H9 (cell line): ENCODE measurements at regions not wholly inside any gene's neighbourhood (a gene's known extent, or its start where the extent isn't known, plus 50 kb on each side); places are given as distances from the start of the nearest gene placed in this dataset.
A peak's percentile ranks its signal among the peaks of the same experiment; 100 is the strongest.

ENCODE experiments used
- DNase-seq: peaks from one replicate; pipeline ENCODE4 v3.0.0-alpha.2; 2017
- H2AFZ ChIP-seq: one replicate; pipeline ENCODE4 v1.6.1; 2013; ENCODE audit warnings: mild to moderate bottlenecking, low read length, control low read depth, moderate library complexity
- H2AK5ac ChIP-seq: 2 replicates; pipeline ENCODE4 v1.6.1; 2013; ENCODE audit warnings: low read length, control low read depth, mixed read lengths; ENCODE audit not compliant: insufficient read length
- H2BK120ac ChIP-seq: one replicate; pipeline ENCODE4 v1.6.1; 2013; ENCODE audit warnings: low read depth, mild to moderate bottlenecking, low read length, control low read depth, inconsistent platforms; ENCODE audit not compliant: poor library complexity, severe bottlenecking
- H2BK12ac ChIP-seq: 2 replicates; pipeline ENCODE4 v1.6.1; 2013; ENCODE audit warnings: low read length, control low read depth, mixed read lengths, low read depth; ENCODE audit not compliant: insufficient read length
- H2BK15ac ChIP-seq: 2 replicates; pipeline ENCODE4 v1.6.1; 2013; ENCODE audit warnings: low read depth, low read length, control low read depth
- H2BK20ac ChIP-seq: one replicate; pipeline ENCODE4 v1.6.1; 2013; ENCODE audit warnings: low read depth, mild to moderate bottlenecking, low read length, control low read depth, inconsistent platforms; ENCODE audit not compliant: poor library complexity, severe bottlenecking
- H2BK5ac ChIP-seq: 2 replicates; pipeline ENCODE4 v1.6.1; 2013; ENCODE audit warnings: low read length, control low read depth, mixed read lengths; ENCODE audit not compliant: insufficient read length
- H3K14ac ChIP-seq: 2 replicates; pipeline ENCODE4 v1.6.1; 2013; ENCODE audit warnings: low read length, control low read depth; ENCODE audit not compliant: insufficient read depth
- H3K18ac ChIP-seq: 2 replicates; pipeline ENCODE4 v1.6.1; 2013; ENCODE audit warnings: low read depth, mild to moderate bottlenecking, mixed read lengths, low read length, control low read depth; ENCODE audit not compliant: insufficient read length
- H3K23ac ChIP-seq: 2 replicates; pipeline ENCODE4 v1.6.1; 2013; ENCODE audit warnings: low read length, control low read depth, mixed read lengths, low read depth; ENCODE audit not compliant: insufficient read length
- H3K23me2 ChIP-seq: 2 replicates; pipeline ENCODE4 v1.6.1; 2013; ENCODE audit warnings: low read depth, mild to moderate bottlenecking, mixed read lengths, low read length, control low read depth; ENCODE audit not compliant: insufficient read length, poor library complexity, severe bottlenecking
- H3K27ac ChIP-seq: 2 replicates; pipeline ENCODE4 v1.5.1; 2013; ENCODE audit warnings: low read length, control low read depth, mixed read lengths, low read depth; ENCODE audit not compliant: insufficient read length
- H3K27me3 ChIP-seq: 2 replicates; pipeline ENCODE4 v1.6.1; 2013; ENCODE audit warnings: low read length, control low read depth, inconsistent platforms; ENCODE audit not compliant: insufficient read depth
- H3K4ac ChIP-seq: 2 replicates; pipeline ENCODE4 v1.6.1; 2013; ENCODE audit warnings: low read depth, mild to moderate bottlenecking, control low read depth, inconsistent platforms, low read length, moderate library complexity
- H3K4me1 ChIP-seq: 2 replicates; pipeline ENCODE4 v1.6.1; 2013; ENCODE audit warnings: low read length, control low read depth, inconsistent platforms; ENCODE audit not compliant: insufficient read depth
- H3K4me2 ChIP-seq: 2 replicates; pipeline ENCODE4 v1.6.1; 2013; ENCODE audit warnings: low read length, control low read depth, mixed read lengths; ENCODE audit not compliant: insufficient read length, insufficient read depth
- H3K56ac ChIP-seq: 2 replicates; pipeline ENCODE4 v1.6.1; 2013; ENCODE audit warnings: low read depth, mild to moderate bottlenecking, mixed read lengths, low read length, control low read depth; ENCODE audit not compliant: insufficient read length
- H3K79me1 ChIP-seq: 2 replicates; pipeline ENCODE4 v1.6.1; 2013; ENCODE audit warnings: low read depth, mild to moderate bottlenecking, moderate library complexity, low read length, control low read depth, inconsistent platforms; ENCODE audit not compliant: insufficient read depth, poor library complexity, severe bottlenecking
- H3K79me2 ChIP-seq: 2 replicates; pipeline ENCODE4 v1.6.1; 2013; ENCODE audit warnings: low read length, control low read depth, inconsistent platforms; ENCODE audit not compliant: insufficient read depth
- H3K9ac ChIP-seq: 2 replicates; pipeline ENCODE4 v1.6.1; 2013; ENCODE audit warnings: low read length, control low read depth, mixed read lengths; ENCODE audit not compliant: insufficient read length; ENCODE audit errors: extremely low read depth
- H3K9me3 ChIP-seq: one replicate; pipeline ENCODE4 v1.6.1; 2013; ENCODE audit warnings: low read depth, low read length, inconsistent platforms; ENCODE audit not compliant: control insufficient read depth
- H3T11ph ChIP-seq: one replicate; pipeline ENCODE4 v1.6.1; 2013; ENCODE audit warnings: mild to moderate bottlenecking, low read length, control low read depth, inconsistent platforms
- H4K20me1 ChIP-seq: one replicate; pipeline ENCODE4 v1.6.1; 2013; ENCODE audit not compliant: control insufficient read depth, insufficient read length, insufficient read depth
- H4K5ac ChIP-seq: 2 replicates; pipeline ENCODE4 v1.6.1; 2013; ENCODE audit warnings: low read depth, mild to moderate bottlenecking, mixed read lengths, low read length, control low read depth; ENCODE audit not compliant: insufficient read length
- H4K8ac ChIP-seq: replicated peaks from 2 replicates; pipeline ENCODE4 v1.6.1; 2013; ENCODE audit warnings: low read length, control low read depth, mixed read lengths, low read depth; ENCODE audit not compliant: insufficient read length
- H4K91ac ChIP-seq: 2 replicates; pipeline ENCODE4 v1.6.1; 2013; ENCODE audit warnings: low read depth, mild to moderate bottlenecking, moderate library complexity, mixed read lengths, low read length, control low read depth; ENCODE audit not compliant: insufficient read length
- H3K27ac Mint-ChIP-seq, 3 experiments: 2 replicates in 2 of 3; 3 replicates in 1 of 3; pipeline ENCODE4 v1.8.0; 2020 to 2021; ENCODE audit warnings: mixed read lengths in 3 of 3, mild to moderate bottlenecking in 1 of 3, moderate library complexity in 1 of 3
- H3K27me3 Mint-ChIP-seq: 2 replicates; pipeline ENCODE4 v1.8.0; 2021; ENCODE audit warnings: low read depth, mild to moderate bottlenecking, moderate library complexity, mixed read lengths
- H3K36me3 Mint-ChIP-seq, 3 experiments: 2 replicates in 2 of 3; 3 replicates in 1 of 3; pipeline ENCODE4 v1.8.0; 2020 to 2021; ENCODE audit warnings: low read depth in 3 of 3, mixed read lengths in 3 of 3; ENCODE audit not compliant: insufficient read depth in 1 of 3
- H3K4me1 Mint-ChIP-seq, 2 experiments: 2 replicates each; pipeline ENCODE4 v1.8.0; 2020; ENCODE audit warnings: mixed read lengths in 2 of 2
- H3K4me3 Mint-ChIP-seq, 2 experiments: 2 replicates in 1 of 2; 3 replicates in 1 of 2; pipeline ENCODE4 v1.8.0; 2020 to 2021; ENCODE audit warnings: mild to moderate bottlenecking in 2 of 2, mixed read lengths in 2 of 2, moderate library complexity in 1 of 2
- H3K9me3 Mint-ChIP-seq, 2 experiments: 2 replicates in 1 of 2; 3 replicates in 1 of 2; pipeline ENCODE4 v1.8.0; 2020; ENCODE audit warnings: mild to moderate bottlenecking in 2 of 2, mixed read lengths in 2 of 2, moderate library complexity in 1 of 2
- CTCF ChIP-seq: fragments of 200-600 bp; sonication (generic); conservative IDR thresholded peaks from 3 replicates; pipeline ENCODE4 v1.8.0; 2021; ENCODE audit warnings: antibody characterized with exemption, mild to moderate bottlenecking
- WGBS: extraction: QIAGEN DNeasy Blood & Tissue Kit; methylation state at CpG from one replicate; pipeline ENCODE4 v1.1.7; 2013; ENCODE audit warnings: missing lambda C conversion rate, low lambda C conversion rate, mixed read lengths; ENCODE audit not compliant: insufficient read length; ENCODE audit errors: extremely low coverage; 5-methylcytosine and 5-hydroxymethylcytosine counted together

GRCh38 chr1:222940095-222940494 lies 125.3 kb downstream of the DISP1 start:
- WGBS, result no CpG with 5 or more reads among the region's 5 CpGs
- H4K20me1 ChIP-seq, result no peaks in the 10 kb centered on the region
- Mint-ChIP-seq H3K27me3 (no peaks in the 10 kb centered on the region; the same call in 1 of the 2 replicates), H3K9me3 (no peaks in the 10 kb centered on the region), H3K36me3 (peaks cover 0 to 10% (median 3%) of the 10 kb centered on the region in 3 experiments; a peak in 3 of 7 replicates), H3K4me1 (peaks cover 0 to 18% of the 10 kb centered on the region in 2 experiments; a peak in 3 of 4 replicates), H3K27ac (peak overlapping the region in 2 of 3 experiments; percentile 69 to 71; a peak in 2 of 7 replicates), H3K4me3 (no peak overlapping the region)
- no peak overlapping the region for H4K91ac ChIP-seq
- H3K23me2 ChIP-seq, result no peaks in the 10 kb centered on the region
- H3K27ac ChIP-seq, result no peak overlapping the region
- no peaks in the 10 kb centered on the region for H3K4me1 ChIP-seq
- no peak overlapping the region for H4K5ac ChIP-seq
- H2BK15ac ChIP-seq, result no peak overlapping the region
- no peak overlapping the region for H3K9ac ChIP-seq
- no peak overlapping the region for H3T11ph ChIP-seq
- H3K18ac ChIP-seq, result no peak overlapping the region
- no peak overlapping the region for H2BK12ac ChIP-seq
- no peak overlapping the region for H2AFZ ChIP-seq
- H4K8ac ChIP-seq, result no peak overlapping the region
- no peak for TF ChIP-seq CTCF
- H3K79me1 ChIP-seq, result no peaks in the 10 kb centered on the region
- no peak overlapping the region for H3K4me2 ChIP-seq
- no peak overlapping the region for H2AK5ac ChIP-seq
- H3K56ac ChIP-seq, result no peak overlapping the region
- H3K27me3 ChIP-seq, result no peaks in the 10 kb centered on the region
- H2BK20ac ChIP-seq, result no peak overlapping the region
- H3K9me3 ChIP-seq, result no peaks in the 10 kb centered on the region
- H2BK120ac ChIP-seq, result no peak overlapping the region
- no peak overlapping the region for H3K14ac ChIP-seq
- no peak overlapping the region for H2BK5ac ChIP-seq
- H3K79me2 ChIP-seq, result no peaks in the 10 kb centered on the region
- no peak for DNase-seq
- H3K4ac ChIP-seq, result no peak overlapping the region
- H3K23ac ChIP-seq, result no peak overlapping the region
